ENCODE measurements at regions not wholly inside any gene's neighbourhood (a gene's known extent, or its start where the extent isn't known, plus 50 kb on each side); places are given as distances from the start of the nearest gene placed in this dataset.

DNA sequence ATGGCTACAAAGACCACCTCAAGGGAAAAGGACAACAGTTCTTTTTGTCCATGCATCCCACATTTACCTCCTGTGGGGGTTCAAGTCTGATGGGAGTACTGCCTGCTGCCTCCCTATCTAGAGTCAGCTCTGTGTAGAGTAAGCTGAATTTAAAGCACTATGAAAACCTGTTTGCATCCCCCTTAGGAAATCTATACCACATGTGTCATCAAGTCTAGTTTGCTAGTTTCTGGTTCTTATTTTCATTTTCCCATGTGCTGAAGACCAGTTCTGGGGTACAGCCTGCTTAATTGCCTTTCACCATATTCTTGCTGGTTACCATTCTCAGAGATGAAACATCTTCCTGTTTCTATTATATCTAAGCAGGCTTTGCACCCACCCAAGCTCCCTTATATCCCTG lies 470.3 kb downstream of the MBD2 start:
- DNase-seq (ENCODE audit: low read depth, low spot score) = no peak

DNA sequence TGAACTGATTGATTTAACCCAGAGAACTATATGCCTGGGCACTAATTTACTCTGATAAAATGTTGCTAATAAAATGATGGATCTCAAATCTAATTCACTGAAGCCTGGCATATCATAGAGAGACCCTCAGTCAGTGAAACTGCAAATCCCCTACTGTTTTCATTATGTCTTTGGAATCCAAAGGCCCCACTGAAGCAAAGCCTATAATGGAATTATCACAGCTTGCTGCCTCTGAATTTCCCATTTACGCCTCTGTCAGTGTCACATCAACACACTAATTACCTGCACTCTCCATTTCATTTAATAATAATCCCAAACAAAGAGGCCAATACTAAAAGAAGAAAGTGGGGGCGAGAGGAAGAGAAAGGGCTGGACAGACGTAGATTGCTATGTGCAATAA lies 470.9 kb downstream of the MBD2 start:
- DNase-seq (ENCODE audit: low read depth, low spot score) = no peak

DNA sequence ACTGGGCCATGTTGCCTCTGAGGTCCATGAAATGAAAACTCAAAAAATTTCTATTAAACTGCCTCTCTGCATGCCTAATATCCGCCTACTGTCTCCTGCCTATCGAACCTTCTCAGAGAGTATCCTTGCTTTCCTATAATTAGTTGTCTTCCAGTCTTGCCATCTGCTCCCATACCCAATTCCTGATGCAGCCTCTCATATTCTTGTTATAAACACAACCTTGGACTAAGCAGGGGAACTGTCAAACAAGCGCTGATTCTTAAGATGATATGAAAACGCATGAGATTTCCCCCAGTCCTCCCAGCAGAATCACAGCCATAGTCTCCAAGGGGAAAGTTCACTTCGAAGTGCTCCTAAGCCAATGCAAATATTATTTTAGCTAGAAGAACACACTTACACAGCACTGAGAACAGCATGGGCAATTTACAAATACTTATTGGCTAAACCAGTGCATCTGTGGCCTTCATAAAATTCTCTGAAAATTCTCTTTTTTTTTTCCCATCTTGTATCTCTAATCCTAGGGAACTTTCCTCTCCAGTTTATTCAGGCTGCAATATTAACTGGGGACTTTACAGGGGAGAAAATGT lies 471.6 kb downstream of the MBD2 start:
- no peak for DNase-seq (ENCODE audit: low read depth, low spot score)

- no peak for DNase-seq (ENCODE audit: low read depth, low spot score)
Observed at GRCh38 chr18:53749766-53750165, 474.7 kb downstream of the MBD2 start.

GRCh38 chr18:53747663-53748160 lies 476.8 kb downstream of the MBD2 start:
- no peak for DNase-seq (ENCODE audit: low read depth, low spot score)

DNA sequence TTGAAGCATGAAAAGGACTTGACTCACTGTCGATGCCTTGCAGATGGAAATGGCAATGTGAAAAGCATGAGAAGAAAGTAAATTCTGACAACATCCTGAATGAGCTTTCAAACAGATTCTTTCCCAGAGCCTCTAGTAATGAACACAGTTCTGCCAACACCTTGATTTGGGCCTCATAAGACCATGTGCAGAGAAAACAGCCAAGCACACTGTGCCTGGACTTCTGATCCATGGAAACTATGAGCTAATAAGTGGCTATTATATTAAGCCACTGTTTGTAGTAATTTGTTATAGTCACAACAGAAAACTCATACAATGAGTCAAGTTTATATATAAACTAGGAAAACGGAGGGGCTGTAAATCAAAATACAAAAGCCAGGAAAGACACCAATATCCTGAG lies 477.3 kb downstream of the MBD2 start:
- no peak for DNase-seq (ENCODE audit: low read depth, low spot score)

DNA sequence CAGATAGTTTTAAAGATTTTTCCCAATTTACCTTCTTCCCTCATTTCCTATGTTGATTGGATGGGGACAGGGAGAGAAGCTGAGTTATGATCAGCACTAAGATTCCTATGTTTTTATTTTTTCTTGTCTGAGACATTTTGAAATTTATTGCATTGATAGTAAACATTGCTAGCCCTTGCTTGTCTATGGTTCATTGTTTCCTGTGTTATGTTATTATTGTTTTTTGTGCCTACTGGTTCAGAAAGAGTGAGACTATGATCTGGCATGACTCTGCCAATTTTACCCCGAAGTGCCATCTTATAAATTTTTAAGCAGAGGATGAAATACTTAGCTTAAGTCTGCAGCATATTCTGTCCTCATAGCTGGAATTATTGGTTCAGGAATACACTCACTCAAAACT lies 478.5 kb downstream of the MBD2 start:
- no peak for DNase-seq (ENCODE audit: low read depth, low spot score)

GRCh38 chr18:53745224-53745967 lies 479.1 kb downstream of the MBD2 start:
- DNase-seq (ENCODE audit: low read depth, low spot score) = no peak

DNA sequence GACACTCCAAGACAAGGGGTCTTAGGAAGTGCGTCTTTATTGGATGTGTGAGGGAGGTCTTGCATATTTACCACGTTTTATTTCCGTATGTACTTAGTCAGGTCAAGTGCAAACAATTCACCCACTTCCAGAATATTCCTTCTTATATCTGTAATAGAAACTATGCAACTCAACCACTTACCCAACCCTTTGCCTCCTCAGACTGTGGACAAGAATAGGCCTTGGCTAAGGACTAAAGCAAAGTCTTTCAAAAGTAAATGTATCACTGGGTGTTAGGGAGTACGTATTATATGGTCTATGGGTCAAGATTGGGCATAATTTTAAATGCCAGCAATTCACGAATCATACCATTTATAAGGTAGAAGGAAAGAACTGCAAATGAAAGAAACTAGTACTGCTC lies 484.8 kb downstream of the MBD2 start:
- DNase-seq (ENCODE audit: low read depth, low spot score) = no peak

DNA sequence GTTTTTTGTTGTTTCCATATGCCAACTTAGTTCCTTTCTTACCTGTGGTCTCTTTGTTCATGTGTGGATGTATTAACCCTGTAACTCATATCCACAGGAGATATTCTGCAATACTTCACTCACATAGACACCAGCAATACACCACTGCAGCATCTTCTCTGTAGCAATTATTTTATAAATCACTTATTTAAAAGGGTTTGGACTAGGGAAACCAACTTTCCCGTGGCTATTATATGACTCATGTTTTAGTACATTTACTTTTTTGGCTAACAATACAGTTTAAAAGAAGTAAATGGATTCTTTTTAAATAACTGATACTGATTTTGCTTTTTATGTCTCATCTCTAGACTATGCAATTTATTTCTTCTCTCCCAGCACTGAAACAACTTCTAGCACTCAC lies 488.9 kb downstream of the MBD2 start:
- no peak for DNase-seq (ENCODE audit: low read depth, low spot score)

- no peak for DNase-seq (ENCODE audit: low read depth, low spot score)
Observed at GRCh38 chr18:53715243-53715853, 509.1 kb downstream of the MBD2 start.

- DNase-seq (ENCODE audit: low read depth, low spot score) = no peak
Observed at GRCh38 chr18:53710080-53710479, 514.4 kb downstream of the MBD2 start.

DNA sequence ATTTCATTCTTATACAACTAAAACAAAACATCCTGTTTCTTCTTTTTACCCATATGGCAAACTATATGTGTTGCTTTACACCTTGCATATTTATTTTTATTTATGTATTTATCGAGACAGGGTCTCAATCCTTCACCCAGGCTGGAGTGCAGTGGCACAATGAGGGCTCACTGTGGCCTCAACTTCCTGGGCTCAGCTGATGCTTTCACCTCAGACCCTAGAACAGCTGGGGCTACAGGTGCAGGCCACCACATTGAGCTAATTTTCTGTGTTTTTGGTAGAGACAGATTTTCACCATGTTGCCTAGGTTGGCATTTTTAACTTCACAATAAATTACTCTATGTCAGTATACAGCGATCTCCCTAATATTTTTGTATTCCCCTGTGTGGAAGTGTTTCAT lies 522.0 kb downstream of the MBD2 start:
- DNase-seq (ENCODE audit: low read depth, low spot score) = no peak

DNA sequence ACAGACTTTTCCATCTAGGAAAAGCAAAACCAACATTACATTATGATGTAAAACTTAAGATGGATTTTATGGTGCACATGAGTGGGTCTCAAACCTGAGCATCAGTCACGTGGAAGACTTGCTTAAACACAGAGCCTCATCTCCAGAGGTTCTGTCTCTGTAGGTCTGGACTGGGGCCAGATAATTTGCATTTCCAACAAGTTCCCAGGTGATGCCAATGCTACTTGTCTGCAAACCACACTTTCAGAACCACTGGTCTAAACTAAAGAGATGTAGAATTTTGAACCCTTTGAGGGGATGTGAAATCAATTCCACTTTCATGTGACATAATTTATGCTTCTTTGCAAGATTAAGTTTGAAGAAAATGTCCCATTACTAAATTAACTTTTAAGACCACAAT lies 522.8 kb downstream of the MBD2 start:
- DNase-seq (ENCODE audit: low read depth, low spot score) = no peak

DNA sequence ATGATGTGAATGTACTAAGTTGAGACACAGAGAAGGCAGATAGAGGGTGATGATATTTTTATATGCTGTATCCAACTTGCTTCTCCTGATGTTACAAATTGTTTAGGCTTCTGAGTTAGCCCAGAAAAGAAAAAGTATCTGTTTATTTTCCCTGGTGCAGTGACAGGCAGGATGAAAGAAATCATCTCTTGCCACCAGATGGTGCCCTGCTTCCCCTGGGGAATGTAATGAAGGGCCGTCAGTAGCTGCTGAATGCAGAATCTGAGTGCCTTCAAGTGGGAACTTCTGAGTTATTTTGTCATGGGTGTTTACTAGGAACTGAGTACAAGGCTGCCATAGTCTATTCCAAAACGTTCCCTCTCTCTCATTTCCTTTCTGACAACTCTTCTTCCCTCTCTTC lies 525.6 kb downstream of the MBD2 start:
- peak; percentile 35 for DNase-seq (ENCODE audit: low read depth, low spot score)

GRCh38 chr18:53689886-53690285 lies 534.6 kb downstream of the MBD2 start:
- no peak for DNase-seq (ENCODE audit: low read depth, low spot score)

DNA sequence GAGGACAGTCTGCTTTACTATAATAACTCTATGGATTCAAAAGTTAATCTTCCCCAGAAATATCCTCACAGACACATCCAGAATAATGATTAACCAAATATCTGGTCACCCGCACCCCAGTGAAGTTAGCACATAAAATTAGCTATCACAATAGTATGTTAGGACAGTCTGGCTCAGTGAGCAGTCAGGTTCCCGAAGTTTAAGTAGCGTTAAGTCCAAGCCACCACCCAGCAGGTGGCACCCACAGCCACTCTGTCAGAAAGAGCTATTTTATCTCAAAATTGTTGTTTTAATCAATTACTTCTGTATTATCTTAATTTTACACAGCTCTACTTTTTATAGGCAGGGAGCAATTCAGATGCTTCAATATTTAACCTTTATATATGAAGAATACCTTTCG lies 537.5 kb downstream of the MBD2 start:
- no peak for DNase-seq (ENCODE audit: low read depth, low spot score)

DNA sequence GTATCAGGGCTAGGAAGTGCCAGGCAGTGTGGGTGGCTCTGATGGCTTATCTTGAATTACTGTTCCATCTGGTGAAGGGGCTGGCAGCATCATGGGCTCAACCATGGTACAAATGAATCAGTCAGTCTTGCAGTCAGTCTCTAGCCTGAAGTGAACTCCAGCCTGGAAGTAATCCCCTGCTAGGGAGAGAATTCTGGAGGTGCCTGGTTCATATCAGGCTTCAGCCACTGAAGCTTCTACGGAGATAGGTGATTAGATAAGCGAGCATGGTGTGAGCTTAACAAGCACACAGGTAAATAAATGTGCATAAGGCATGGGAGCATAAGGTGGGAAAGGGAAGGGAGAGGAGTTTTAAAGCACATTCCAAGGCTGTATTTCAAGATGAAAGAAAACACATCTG lies 541.7 kb downstream of the MBD2 start:
- peak; percentile 2 for DNase-seq (ENCODE audit: low read depth, low spot score)

- DNase-seq (ENCODE audit: low read depth, low spot score) = no peak
Observed at GRCh38 chr18:53677480-53677879, 547.0 kb downstream of the MBD2 start.

- no peak for DNase-seq (ENCODE audit: low read depth, low spot score)
Observed at GRCh38 chr18:53665701-53666100, 558.8 kb downstream of the MBD2 start.

- DNase-seq (ENCODE audit: low read depth, low spot score) = no peak
Observed at GRCh38 chr18:53664575-53664974, 559.9 kb downstream of the MBD2 start.

DNA sequence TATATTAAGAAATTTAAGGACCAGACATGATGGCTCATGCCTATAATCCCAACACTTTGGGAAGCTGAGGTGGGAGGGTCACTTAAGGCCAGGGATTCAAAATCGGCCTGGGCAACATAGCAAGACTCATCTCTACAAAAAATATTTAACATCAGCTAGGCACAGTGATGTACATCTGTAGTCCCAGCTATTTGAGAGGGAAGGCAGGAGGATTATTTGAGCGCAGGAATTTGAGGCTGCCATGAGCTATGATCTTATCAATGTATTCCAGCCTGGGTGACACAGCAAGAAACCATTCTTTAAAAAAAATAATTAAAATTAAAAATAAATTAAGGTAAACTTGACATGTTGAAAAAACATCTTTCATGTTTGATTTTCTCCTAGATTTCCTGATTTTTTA lies 564.2 kb downstream of the MBD2 start:
- DNase-seq (ENCODE audit: low read depth, low spot score) = no peak

GRCh38 chr18:53657257-53657656 lies 567.2 kb downstream of the MBD2 start:
- DNase-seq (ENCODE audit: low read depth, low spot score) = no peak
